AG09319 (cell line): ENCODE measurements at regions not wholly inside any gene's neighbourhood (a gene's known extent, or its start where the extent isn't known, plus 50 kb on each side); places are given as distances from the start of the nearest gene placed in this dataset.
"Not testable (repeated sequence)": the region's sequence is repeated elsewhere in the genome, so short reads cannot be mapped to it uniquely, and the experiment has no call there.

Experiments
- DNase-seq: peaks from one replicate; pipeline ENCODE4 v3.0.0-alpha.2; 2010; ENCODE audit warnings: low read depth; ENCODE audit errors: extremely low read depth
- TF ChIP-seq, protein P1 (sequence below): IDR thresholded peaks from 2 replicates; pipeline ENCODE4 v1.5.1; 2011; ENCODE audit warnings: low read depth, mild to moderate bottlenecking, inconsistent platforms, low read length, moderate library complexity

DNA sequence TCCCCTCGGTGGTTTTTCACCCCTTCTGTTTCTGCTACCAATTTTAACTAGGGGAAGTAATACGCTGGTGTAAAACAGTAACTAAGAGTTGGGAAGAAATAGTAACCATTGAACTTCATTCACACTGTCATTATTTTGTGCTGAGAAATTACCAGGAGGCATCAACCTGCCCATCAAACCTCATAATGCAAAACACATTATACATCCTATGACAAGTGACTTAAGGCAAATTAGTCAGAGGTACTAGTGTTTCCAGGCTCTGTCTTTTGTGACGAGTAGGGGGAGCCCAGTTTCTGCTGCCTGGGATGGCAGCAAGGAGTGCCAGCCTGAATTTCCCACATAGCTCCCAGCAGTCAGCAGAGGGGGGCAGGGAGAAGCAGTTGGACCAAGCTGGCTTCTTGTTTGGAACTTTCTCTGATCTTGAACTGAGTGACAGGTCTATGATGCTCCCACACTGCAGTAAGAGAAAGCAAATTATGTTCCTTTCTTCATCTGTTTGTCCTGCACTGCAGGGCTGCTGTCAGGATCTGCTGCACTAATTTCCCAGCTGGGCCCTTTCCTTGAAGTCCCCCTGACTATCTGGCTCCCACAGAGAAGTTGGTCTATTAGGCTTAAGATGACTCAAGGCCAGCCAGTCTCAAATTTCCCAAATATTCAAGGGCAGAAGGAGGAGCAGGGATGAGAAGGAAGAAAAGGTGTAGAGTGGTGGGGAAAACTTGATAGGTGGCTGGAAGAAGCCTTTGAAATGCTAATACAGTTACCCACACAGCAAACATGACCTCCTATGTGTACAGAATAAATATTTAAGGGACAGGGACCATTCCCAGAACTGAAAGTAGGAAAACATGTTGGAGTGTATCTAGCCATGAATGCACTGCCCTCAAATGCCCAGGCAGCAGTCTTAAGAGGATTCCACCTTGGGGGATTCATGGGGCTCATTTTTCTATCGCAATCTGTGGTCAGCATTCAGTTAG lies 322.8 kb downstream of the SEC16B start:
- TF ChIP-seq, protein P1, sequence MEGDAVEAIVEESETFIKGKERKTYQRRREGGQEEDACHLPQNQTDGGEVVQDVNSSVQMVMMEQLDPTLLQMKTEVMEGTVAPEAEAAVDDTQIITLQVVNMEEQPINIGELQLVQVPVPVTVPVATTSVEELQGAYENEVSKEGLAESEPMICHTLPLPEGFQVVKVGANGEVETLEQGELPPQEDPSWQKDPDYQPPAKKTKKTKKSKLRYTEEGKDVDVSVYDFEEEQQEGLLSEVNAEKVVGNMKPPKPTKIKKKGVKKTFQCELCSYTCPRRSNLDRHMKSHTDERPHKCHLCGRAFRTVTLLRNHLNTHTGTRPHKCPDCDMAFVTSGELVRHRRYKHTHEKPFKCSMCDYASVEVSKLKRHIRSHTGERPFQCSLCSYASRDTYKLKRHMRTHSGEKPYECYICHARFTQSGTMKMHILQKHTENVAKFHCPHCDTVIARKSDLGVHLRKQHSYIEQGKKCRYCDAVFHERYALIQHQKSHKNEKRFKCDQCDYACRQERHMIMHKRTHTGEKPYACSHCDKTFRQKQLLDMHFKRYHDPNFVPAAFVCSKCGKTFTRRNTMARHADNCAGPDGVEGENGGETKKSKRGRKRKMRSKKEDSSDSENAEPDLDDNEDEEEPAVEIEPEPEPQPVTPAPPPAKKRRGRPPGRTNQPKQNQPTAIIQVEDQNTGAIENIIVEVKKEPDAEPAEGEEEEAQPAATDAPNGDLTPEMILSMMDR: no peak
- no peak for DNase-seq

DNA sequence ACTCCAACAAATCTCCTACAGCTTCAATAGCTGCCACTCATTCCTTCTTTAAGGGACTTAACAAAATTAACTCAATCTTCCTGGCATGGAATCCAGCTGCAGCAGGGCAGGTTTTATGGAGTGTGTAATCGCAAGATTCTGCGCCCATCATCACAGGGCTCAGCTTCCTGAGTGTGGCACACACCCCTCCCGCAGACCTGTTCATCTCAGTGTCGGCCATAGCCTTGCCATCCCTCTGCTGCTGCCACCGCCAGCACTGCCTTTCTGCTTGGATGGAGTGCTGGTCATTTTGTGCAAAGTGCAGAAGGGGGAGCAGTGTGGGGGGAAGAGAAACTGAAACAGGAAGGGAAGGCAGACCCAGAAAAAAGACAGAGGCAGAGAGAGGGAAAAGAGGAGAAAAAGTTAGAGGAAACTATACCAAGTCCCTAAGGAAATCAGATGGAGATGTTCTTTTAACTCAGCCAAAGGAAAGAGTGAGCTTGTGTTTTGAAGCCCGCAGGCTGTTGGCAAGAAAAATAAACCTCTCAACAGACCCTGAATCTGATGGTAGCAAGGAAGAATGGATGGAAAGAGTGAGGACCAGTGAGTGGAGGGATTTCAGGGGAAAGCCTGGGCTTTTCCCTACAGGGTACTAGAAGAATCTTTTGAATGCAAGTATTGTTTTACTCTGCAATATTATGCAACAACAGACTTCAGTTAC lies 324.2 kb downstream of the SEC16B start:
- DNase-seq: no peak
- TF ChIP-seq, protein P1: no peak

DNA sequence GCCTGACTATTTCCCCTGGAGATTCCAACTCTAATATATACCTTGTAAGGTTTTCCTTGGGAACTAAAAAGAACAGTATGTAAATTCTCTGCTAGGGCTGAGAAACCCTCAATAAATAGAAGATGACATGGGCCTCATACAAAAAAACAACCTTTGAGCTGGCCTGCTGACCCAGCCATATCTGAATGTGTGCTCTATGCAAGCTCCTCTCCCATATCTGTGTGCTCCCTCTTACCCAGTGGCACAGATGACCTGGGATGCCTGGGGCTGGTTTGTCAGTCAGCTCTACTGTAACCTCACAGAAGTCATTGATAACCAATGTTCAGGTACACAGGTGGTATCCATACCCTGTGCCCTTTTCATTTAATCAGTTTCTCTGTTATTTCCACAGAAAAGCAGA lies 329.2 kb downstream of the SEC16B start:
- no peak for DNase-seq
- TF ChIP-seq, protein P1: no peak

DNA sequence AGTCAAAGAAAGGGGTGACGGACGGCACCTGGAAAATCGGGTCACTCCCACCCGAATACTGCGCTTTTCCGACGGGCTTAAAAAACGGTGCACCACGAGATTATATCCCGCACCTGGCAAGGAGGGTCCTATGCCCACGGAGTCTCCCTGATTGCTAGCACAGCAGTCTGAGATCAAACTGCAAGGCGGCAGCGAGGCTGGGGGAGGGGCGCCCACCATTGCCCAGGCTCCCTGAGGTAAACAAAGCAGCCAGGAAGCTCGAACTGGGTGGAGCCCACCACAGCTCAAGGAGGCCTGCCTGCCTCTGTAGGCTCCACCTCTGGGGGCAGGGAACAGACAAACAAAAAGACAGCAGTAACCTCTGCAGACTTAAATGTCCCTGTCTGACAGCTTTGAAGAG lies 335.7 kb downstream of the SEC16B start:
- not testable (repeated sequence) for DNase-seq

DNA sequence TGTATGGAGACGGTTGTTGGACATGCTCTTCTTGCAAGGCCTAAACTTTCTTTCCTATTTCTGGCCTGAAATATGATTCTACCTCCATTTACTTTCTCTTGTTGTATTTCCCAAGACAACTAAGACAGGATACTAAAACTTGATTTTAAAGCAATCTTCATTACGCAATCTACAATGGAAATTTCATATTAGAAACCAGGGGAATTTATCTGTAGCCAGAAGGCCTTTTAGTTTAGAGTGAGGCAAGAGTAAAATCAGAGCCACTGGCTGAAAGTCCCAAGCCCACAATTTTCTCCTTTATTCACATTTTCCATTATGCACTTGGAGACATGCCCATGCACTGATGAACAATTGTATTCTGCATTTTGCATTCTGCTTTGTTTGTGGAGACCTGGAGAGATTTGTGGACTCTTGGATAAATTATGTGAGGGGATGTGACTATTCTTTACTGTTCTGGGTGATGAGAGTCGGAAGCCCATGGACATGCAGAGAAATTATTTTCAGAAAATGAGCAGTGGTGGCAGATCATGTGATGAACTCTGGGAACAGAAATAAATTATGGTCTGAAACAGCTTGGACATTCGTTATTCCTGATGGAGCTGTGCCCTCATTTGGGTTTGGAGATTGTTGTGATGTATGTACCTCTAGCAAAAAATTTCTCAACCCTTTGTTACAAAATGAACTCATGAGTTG lies 336.8 kb downstream of the SEC16B start:
- TF ChIP-seq, protein P1: no peak
- DNase-seq: no peak

DNA sequence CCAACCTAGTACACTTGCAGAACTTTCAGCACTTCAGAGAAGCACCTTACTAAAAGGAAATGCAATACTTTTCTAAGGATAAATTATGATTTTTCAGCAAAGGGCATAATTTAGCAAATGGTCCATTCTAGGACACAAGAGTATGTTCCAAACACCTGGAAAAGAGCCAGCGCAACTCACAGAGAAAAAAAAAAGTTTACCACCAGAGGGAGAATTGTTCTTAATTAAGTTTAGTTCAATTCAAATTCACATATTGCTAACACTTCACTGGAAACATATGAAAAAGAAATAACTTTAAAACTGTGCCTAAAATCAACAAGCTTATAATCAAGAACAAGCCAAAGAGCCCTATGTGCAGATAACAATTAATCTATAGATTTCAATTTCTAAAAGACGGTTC lies 338.1 kb downstream of the SEC16B start:
- TF ChIP-seq, protein P1: no peak
- no peak for DNase-seq

DNA sequence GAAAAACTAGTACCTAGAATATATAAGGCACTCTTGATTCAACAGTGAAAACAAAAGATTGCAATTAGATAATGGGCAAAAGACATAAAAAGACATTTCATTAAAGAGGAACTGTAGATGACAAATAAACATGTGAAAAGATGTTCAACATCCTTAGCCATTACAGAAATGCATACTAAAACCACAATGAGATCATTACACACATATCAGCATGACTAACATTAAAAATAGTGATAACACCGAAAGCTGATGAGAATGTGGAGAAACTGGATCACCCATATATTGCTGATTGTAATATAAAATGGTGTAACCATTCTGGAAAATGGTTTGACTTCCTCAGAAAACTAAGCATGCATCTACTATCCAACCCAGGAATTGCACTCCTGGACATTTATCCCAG lies 340.3 kb downstream of the SEC16B start:
- TF ChIP-seq, protein P1: no peak
- no peak for DNase-seq
